Mesothelial cell of epicardium (in vitro differentiated cells): ENCODE measurements at regions not wholly inside any gene's neighbourhood (a gene's known extent, or its start where the extent isn't known, plus 50 kb on each side); places are given as distances from the start of the nearest gene placed in this dataset.

Experiments used
- DNase-seq, 2 experiments: peaks; one replicate each; pipeline ENCODE4 v3.0.0; 2021; ENCODE audit warnings: low spot score in 2 of 2; ENCODE audit not compliant: unreplicated experiment in 2 of 2
- H3K27ac Mint-ChIP-seq: 2 replicates; pipeline ENCODE4 v1.8.0; 2021; ENCODE audit warnings: mixed read lengths
- H3K27me3 Mint-ChIP-seq: 2 replicates; pipeline ENCODE4 v1.8.0; 2021; ENCODE audit warnings: low read depth, mixed read lengths
- H3K36me3 Mint-ChIP-seq: 2 replicates; pipeline ENCODE4 v1.8.0; 2021; ENCODE audit warnings: mixed read lengths
- H3K4me1 Mint-ChIP-seq: 2 replicates; pipeline ENCODE4 v1.8.0; 2021; ENCODE audit warnings: mixed read lengths
- H3K4me3 Mint-ChIP-seq: 2 replicates; pipeline ENCODE4 v1.8.0; 2021; ENCODE audit warnings: mild to moderate bottlenecking, moderate library complexity, mixed read lengths
- H3K9me3 Mint-ChIP-seq: 2 replicates; pipeline ENCODE4 v1.8.0; 2021; ENCODE audit warnings: mixed read lengths
- CTCF ChIP-seq: fragments of 200-600 bp; sonication (generic); IDR thresholded peaks from one replicate; pipeline ENCODE4 v1.5.0; 2021; ENCODE audit warnings: antibody characterized with exemption; ENCODE audit not compliant: unreplicated experiment

GRCh38 chr4:134999169-134999568 lies 797.6 kb upstream of the PABPC4L start:
- no peak overlapping the region for H3K4me3 Mint-ChIP-seq
- no peak for TF ChIP-seq CTCF
- DNase-seq = no peak
- H3K27ac Mint-ChIP-seq = no peak overlapping the region
- H3K36me3 Mint-ChIP-seq = no peaks in the 10 kb centered on the region
- H3K4me1 Mint-ChIP-seq = no peaks in the 10 kb centered on the region
- H3K9me3 Mint-ChIP-seq = no peaks in the 10 kb centered on the region
- no peaks in the 10 kb centered on the region for H3K27me3 Mint-ChIP-seq

- Mint-ChIP-seq H3K27me3 (no peaks in the 10 kb centered on the region), H3K4me1 (no peaks in the 10 kb centered on the region), H3K27ac (no peak overlapping the region), H3K9me3 (peaks cover 17% of the 10 kb centered on the region), H3K4me3 (no peak overlapping the region), H3K36me3 (no peaks in the 10 kb centered on the region)
- DNase-seq = no peak
- no peak for TF ChIP-seq CTCF
These were observed 760.4 kb upstream of the PABPC4L start for GRCh38 chr4:134961963-134962362.

GRCh38 chr4:134958862-134959261 lies 757.3 kb upstream of the PABPC4L start:
- DNase-seq = no peak
- no peak overlapping the region for H3K4me3 Mint-ChIP-seq
- no peak for TF ChIP-seq CTCF
- H3K36me3 Mint-ChIP-seq = peaks cover 3% of the 10 kb centered on the region
- peaks cover 33% of the 10 kb centered on the region for H3K9me3 Mint-ChIP-seq
- H3K4me1 Mint-ChIP-seq = no peaks in the 10 kb centered on the region
- H3K27me3 Mint-ChIP-seq = no peaks in the 10 kb centered on the region
- no peak overlapping the region for H3K27ac Mint-ChIP-seq

GRCh38 chr4:134955059-134955458 lies 753.5 kb upstream of the PABPC4L start:
- no peak for TF ChIP-seq CTCF
- H3K27me3 Mint-ChIP-seq = no peaks in the 10 kb centered on the region
- H3K9me3 Mint-ChIP-seq = peaks cover 30% of the 10 kb centered on the region
- H3K27ac Mint-ChIP-seq = no peak overlapping the region
- H3K36me3 Mint-ChIP-seq = peaks cover 3% of the 10 kb centered on the region
- H3K4me3 Mint-ChIP-seq = no peak overlapping the region
- no peak for DNase-seq
- H3K4me1 Mint-ChIP-seq = no peaks in the 10 kb centered on the region

- TF ChIP-seq CTCF = no peak
- Mint-ChIP-seq H3K4me3 (no peak overlapping the region), H3K36me3 (peaks cover 3% of the 10 kb centered on the region), H3K27me3 (no peaks in the 10 kb centered on the region), H3K9me3 (peaks cover 30% of the 10 kb centered on the region), H3K4me1 (no peaks in the 10 kb centered on the region), H3K27ac (no peak overlapping the region)
- no peak for DNase-seq
These were observed 751.2 kb upstream of the PABPC4L start for GRCh38 chr4:134952775-134953174.

- Mint-ChIP-seq H3K4me1 (no peaks in the 10 kb centered on the region), H3K27ac (no peak overlapping the region), H3K36me3 (peaks cover 3% of the 10 kb centered on the region), H3K9me3 (peaks cover 31% of the 10 kb centered on the region), H3K27me3 (no peaks in the 10 kb centered on the region), H3K4me3 (no peak overlapping the region)
- no peak for DNase-seq
- no peak for TF ChIP-seq CTCF
These were observed 750.7 kb upstream of the PABPC4L start for GRCh38 chr4:134952305-134952704.
